SK-N-SH treated with all-trans-retinoic acid at 6 μM for 48 hours (cell line): ENCODE measurements at regions not wholly inside any gene's neighbourhood (a gene's known extent, or its start where the extent isn't known, plus 50 kb on each side); places are given as distances from the start of the nearest gene placed in this dataset.

Source experiments
- ARNTL ChIP-seq: fragments of 450-650 bp; formaldehyde crosslinking; IDR thresholded peaks from 2 replicates; pipeline ENCODE4 v1.5.0; 2020; ENCODE audit warnings: low read depth, mild to moderate bottlenecking, moderate library complexity, borderline replicate concordance
- CREB5 ChIP-seq: fragments of 250-450 bp; sonication (Bioruptor Pico); IDR thresholded peaks from 2 replicates; pipeline ENCODE4 v1.5.1; 2020; ENCODE audit warnings: low read depth, mild to moderate bottlenecking, moderate library complexity
- GLIS3 ChIP-seq: fragments of 250-450 bp; sonication (Bioruptor Pico); IDR thresholded peaks from 2 replicates; pipeline ENCODE4 v1.5.0; 2020; ENCODE audit warnings: mild to moderate bottlenecking, moderate library complexity
- ISL1 ChIP-seq: fragments of 250-450 bp; sonication (Bioruptor Pico); IDR thresholded peaks from 2 replicates; pipeline ENCODE4 v2.1.2; 2022; ENCODE audit warnings: mild to moderate bottlenecking, moderate library complexity
- PATZ1 ChIP-seq: fragments of 250-450 bp; sonication (Bioruptor Pico); IDR thresholded peaks from 2 replicates; pipeline ENCODE4 v1.8.0; 2020; ENCODE audit warnings: mild to moderate bottlenecking, moderate library complexity, borderline replicate concordance
- POU6F1 ChIP-seq: fragments of 250-450 bp; sonication (Bioruptor Pico); IDR thresholded peaks from 2 replicates; pipeline ENCODE4 v1.8.0; 2021; ENCODE audit warnings: low read depth, mild to moderate bottlenecking, moderate library complexity, borderline replicate concordance
- PPARA ChIP-seq: fragments of 250-450 bp; sonication (Bioruptor Pico); IDR thresholded peaks from 2 replicates; pipeline ENCODE4 v1.5.0; 2020; ENCODE audit warnings: mild to moderate bottlenecking, borderline replicate concordance
- TCF4 ChIP-seq: fragments of 250-450 bp; sonication (Bioruptor Pico); IDR thresholded peaks from 2 replicates; pipeline ENCODE4 v1.8.0; 2021; ENCODE audit warnings: mild to moderate bottlenecking, moderate library complexity, borderline replicate concordance
- TOX ChIP-seq: fragments of 250-450 bp; sonication (Bioruptor Pico); IDR thresholded peaks from 2 replicates; pipeline ENCODE4 v1.8.0; 2021; ENCODE audit warnings: mild to moderate bottlenecking, moderate library complexity, borderline replicate concordance
- ZFP3 ChIP-seq: fragments of 250-450 bp; sonication (Bioruptor Pico); IDR thresholded peaks from 2 replicates; pipeline ENCODE4 v1.5.0; 2020; ENCODE audit warnings: mild to moderate bottlenecking, moderate library complexity
- ZFP30 ChIP-seq: fragments of 450-650 bp; formaldehyde crosslinking; IDR thresholded peaks from 2 replicates; pipeline ENCODE4 v1.5.0; 2022; ENCODE audit warnings: mild to moderate bottlenecking, moderate library complexity

- TF ChIP-seq ZFP3 (CRISPR knock-in tag) = no peak
- TF ChIP-seq ZFP30 = no peak
- TF ChIP-seq ISL1 = no peak
- no peak for TF ChIP-seq PATZ1 (CRISPR knock-in tag)
- TF ChIP-seq CREB5 (CRISPR knock-in tag) = no peak
- TF ChIP-seq POU6F1 (CRISPR knock-in tag) = no peak
- TF ChIP-seq GLIS3 (CRISPR knock-in tag) = no peak
- no peak for TF ChIP-seq TOX
- TF ChIP-seq PPARA (CRISPR knock-in tag) = no peak
- TF ChIP-seq TCF4 (CRISPR knock-in tag) = no peak
- no peak for TF ChIP-seq ARNTL (CRISPR knock-in tag)
These were observed 52.3 kb upstream of the KLHL25 start for GRCh38 chr15:85847031-85847430.
